Suprapubic skin (tissue), 4 donors: ENCODE measurements at regions not wholly inside any gene's neighbourhood (a gene's known extent, or its start where the extent isn't known, plus 50 kb on each side); places are given as distances from the start of the nearest gene placed in this dataset.

ENCODE experiments used
- CTCF ChIP-seq, 2 donors: fragments of 200-600 bp in 1 of 2; fragments of 450-650 bp in 1 of 2; sonication (generic) in 1 of 2; IDR thresholded peaks; one replicate each; pipeline ENCODE4 v1.5.1; 2016 to 2019; ENCODE audit warnings: antibody characterized with exemption in 2 of 2, mild to moderate bottlenecking in 1 of 2, moderate library complexity in 1 of 2
- EP300 ChIP-seq: sonication (generic); formaldehyde crosslinking; IDR thresholded peaks from one replicate; pipeline ENCODE4 v1.6.1; 2017; ENCODE audit warnings: antibody characterized with exemption
- POLR2AphosphoS5 ChIP-seq, 3 donors: sonication (generic); formaldehyde crosslinking; IDR thresholded peaks; one replicate each; pipeline ENCODE4 v1.6.1; 2017; ENCODE audit warnings: antibody characterized with exemption in 3 of 3

- TF ChIP-seq POLR2AphosphoS5 (IDR thresholded peaks at IDR 0.05) = no peak
- TF ChIP-seq CTCF (IDR thresholded peaks at IDR 0.05) = no peak
- TF ChIP-seq EP300 = no peak
Measured at GRCh38 chr13:70959035-70959775, 851.0 kb upstream of the KLHL1 start.
